SK-N-SH (cell line): ENCODE measurements at regions not wholly inside any gene's neighbourhood (a gene's known extent, or its start where the extent isn't known, plus 50 kb on each side); places are given as distances from the start of the nearest gene placed in this dataset.

Experiments
- CTCF ChIA-PET: fragments of 300-600, 350-600 bp; formaldehyde crosslinking; extraction: SDS; loops from one replicate; lab custom pipeline; 2021; lab: Yijun Ruan, JAX
- POLR2A ChIA-PET: fragments of 350-600 bp; sonication (Branson Sonifier 250); formaldehyde crosslinking; extraction: SDS; loops from one replicate; lab custom pipeline; 2020; ENCODE audit warnings: antibody characterized with exemption, inconsistent platforms; lab: Yijun Ruan, JAX
- DNase-seq: peaks from one replicate; pipeline ENCODE4 v3.0.0; 2012
- H2AFZ ChIP-seq: fragments of 200-600 bp; sonication (generic); 2 replicates; pipeline ENCODE4 v1.8.1; 2016; ENCODE audit warnings: antibody characterized with exemption, mild to moderate bottlenecking, low read depth
- H3F3A ChIP-seq: fragments of 200-600 bp; sonication (generic); replicated peaks from 2 replicates; pipeline ENCODE3; 2016; ENCODE audit warnings: antibody characterized with exemption, mild to moderate bottlenecking; ENCODE audit not compliant: insufficient read depth
- H3K27ac ChIP-seq, 2 experiments: fragments of 200-500 bp in 1 of 2; fragments of 200-600 bp in 1 of 2; sonication (Bioruptor generic) in 1 of 2; sonication (generic), shearing (Covaris generic) in 1 of 2; 2 replicates each; pipeline versions ENCODE4 v1.5.1 to v1.6.1; 2014 to 2016; ENCODE audit warnings: low read depth in 2 of 2, inconsistent platforms in 1 of 2, low read length in 1 of 2, mild to moderate bottlenecking in 1 of 2, mixed read lengths in 1 of 2
- H3K27me3 ChIP-seq: fragments of 200-600 bp; sonication (generic), shearing (Covaris generic); 2 replicates; pipeline ENCODE4 v1.6.1; 2016; ENCODE audit warnings: mixed run types; ENCODE audit not compliant: insufficient read depth
- H3K36me3 ChIP-seq, 2 experiments: fragments of 200-500 bp in 1 of 2; fragments of 200-600 bp in 1 of 2; sonication (Bioruptor generic) in 1 of 2; sonication (generic) in 1 of 2; replicated peaks in 1 of 2; 2 replicates each; pipeline versions ENCODE3 to v1.5.1; 2014 to 2016; ENCODE audit warnings: low read length in 1 of 2, mild to moderate bottlenecking in 1 of 2; ENCODE audit not compliant: insufficient read depth in 2 of 2, control insufficient read depth in 1 of 2
- H3K4me1 ChIP-seq, 2 experiments: fragments of 200-500 bp in 1 of 2; fragments of 200-600 bp in 1 of 2; sonication (Bioruptor generic) in 1 of 2; sonication (generic), shearing (Covaris generic) in 1 of 2; 2 replicates each; pipeline versions ENCODE4 v1.5.1 to v1.6.1; 2014 to 2016; ENCODE audit warnings: low read depth in 1 of 2, low read length in 1 of 2, mixed run types in 1 of 2; ENCODE audit not compliant: insufficient read depth in 2 of 2, control insufficient read depth in 1 of 2
- H3K4me2 ChIP-seq: fragments of 200-600 bp; sonication (generic), shearing (Covaris generic); 2 replicates; pipeline ENCODE4 v1.6.1; 2017; ENCODE audit warnings: mixed run types
- H3K4me3 ChIP-seq, 2 experiments: fragments of 200-500 bp in 1 of 2; fragments of 200-600 bp in 1 of 2; sonication (Bioruptor generic) in 1 of 2; sonication (generic), shearing (Covaris generic) in 1 of 2; 2 replicates each; pipeline versions ENCODE4 v1.5.1 to v1.8.1; 2014 to 2016; ENCODE audit warnings: low read depth in 2 of 2, inconsistent platforms in 1 of 2, low read length in 1 of 2, mild to moderate bottlenecking in 1 of 2, mixed read lengths in 1 of 2, moderate library complexity in 1 of 2
- H3K79me2 ChIP-seq: fragments of 200-600 bp; sonication (generic); 2 replicates; pipeline ENCODE4 v1.8.1; 2017; ENCODE audit warnings: mild to moderate bottlenecking; ENCODE audit not compliant: insufficient read depth
- H3K9ac ChIP-seq: fragments of 200-600 bp; sonication (generic); 2 replicates; pipeline ENCODE4 v1.6.1; 2017; ENCODE audit warnings: mixed run types
- H3K9me2 ChIP-seq: fragments of 200-600 bp; sonication (generic); 2 replicates; pipeline ENCODE4 v1.6.1; 2017; ENCODE audit warnings: mixed run types
- H3K9me3 ChIP-seq: fragments of 200-600 bp; sonication (generic); 2 replicates; pipeline ENCODE4 v1.6.1; 2017; ENCODE audit warnings: mixed run types, mild to moderate bottlenecking, moderate library complexity
- H4K20me1 ChIP-seq: fragments of 200-600 bp; sonication (generic); 2 replicates; pipeline ENCODE4 v1.6.1; 2017; ENCODE audit warnings: mild to moderate bottlenecking, mixed run types; ENCODE audit not compliant: insufficient read depth
- ELF1 ChIP-seq: IDR thresholded peaks from 2 replicates; pipeline ENCODE4 v1.4.0; 2012
- EZH2phosphoT487 ChIP-seq: fragments of 200-600 bp; sonication (generic); IDR thresholded peaks from 2 replicates; pipeline ENCODE4 v1.6.1; 2017; ENCODE audit warnings: low read depth, mixed run types, mild to moderate bottlenecking, antibody characterized with exemption, moderate library complexity, borderline replicate concordance
- FOXJ3 ChIP-seq: sonication (generic); formaldehyde crosslinking; IDR thresholded peaks from 2 replicates; pipeline ENCODE4 v1.5.1; 2020; ENCODE audit warnings: mild to moderate bottlenecking, missing genetic modification reagents
- FOXM1 ChIP-seq: IDR thresholded peaks from 2 replicates; pipeline ENCODE4 v1.4.0; 2012; ENCODE audit warnings: low read depth, mild to moderate bottlenecking
- GABPA ChIP-seq: IDR thresholded peaks from 2 replicates; pipeline ENCODE4 v1.4.0; 2012; ENCODE audit warnings: low read depth, mild to moderate bottlenecking
- GATA2 ChIP-seq: sonication (generic); formaldehyde crosslinking; IDR thresholded peaks from 2 replicates; pipeline ENCODE4 v1.5.0; 2020; ENCODE audit warnings: mild to moderate bottlenecking, missing genetic modification reagents
- JUND ChIP-seq: IDR thresholded peaks from 2 replicates; pipeline ENCODE4 v1.4.0; 2012
- MEF2A ChIP-seq: IDR thresholded peaks from 2 replicates; pipeline ENCODE4 v1.4.0; 2012; ENCODE audit warnings: low read depth, borderline replicate concordance
- NFIC ChIP-seq: IDR thresholded peaks from 2 replicates; pipeline ENCODE4 v1.4.0; 2012; ENCODE audit warnings: borderline replicate concordance
- NRF1 ChIP-seq: IDR thresholded peaks from 2 replicates; pipeline ENCODE4 v1.6.1; 2012; ENCODE audit warnings: low read depth, mild to moderate bottlenecking, low read length
- POLR2AphosphoS5 ChIP-seq: IDR thresholded peaks from 2 replicates; pipeline ENCODE4 v1.6.1; 2012; ENCODE audit warnings: low read depth, low read length
- RAD21 ChIP-seq: IDR thresholded peaks from 2 replicates; pipeline ENCODE4 v1.6.1; 2012; ENCODE audit warnings: mild to moderate bottlenecking, low read length
- RCOR1 ChIP-seq: fragments of 150-350 bp; IDR thresholded peaks from 2 replicates; pipeline ENCODE4 v1.6.1; 2017; ENCODE audit warnings: antibody characterized with exemption, low read length
- SMC3 ChIP-seq: IDR thresholded peaks from 2 replicates; pipeline ENCODE4 v1.6.1; 2012; ENCODE audit warnings: low read depth, low read length, improper control_type of control experiment
- TCF12 ChIP-seq: IDR thresholded peaks from 2 replicates; pipeline ENCODE4 v1.4.0; 2012
- TEAD4 ChIP-seq: IDR thresholded peaks from 2 replicates; pipeline ENCODE4 v1.4.0; 2012; ENCODE audit warnings: mild to moderate bottlenecking, borderline replicate concordance; ENCODE audit not compliant: insufficient read depth
- WGBS: methylation state at CpG from one replicate; pipeline ENCODE4 v1.1.6; 2017; ENCODE audit warnings: low lambda C conversion rate; 5-methylcytosine and 5-hydroxymethylcytosine counted together
- TF ChIP-seq, protein P1 (sequence below): IDR thresholded peaks from 2 replicates; pipeline ENCODE4 v1.4.0; 2012; ENCODE audit warnings: low read depth, borderline replicate concordance
- TF ChIP-seq, protein P2 (sequence below): fragments of 200-600 bp; sonication (generic); IDR thresholded peaks from 2 replicates; pipeline ENCODE4 v1.6.1; 2017; ENCODE audit warnings: antibody characterized with exemption, mild to moderate bottlenecking, moderate library complexity

DNA sequence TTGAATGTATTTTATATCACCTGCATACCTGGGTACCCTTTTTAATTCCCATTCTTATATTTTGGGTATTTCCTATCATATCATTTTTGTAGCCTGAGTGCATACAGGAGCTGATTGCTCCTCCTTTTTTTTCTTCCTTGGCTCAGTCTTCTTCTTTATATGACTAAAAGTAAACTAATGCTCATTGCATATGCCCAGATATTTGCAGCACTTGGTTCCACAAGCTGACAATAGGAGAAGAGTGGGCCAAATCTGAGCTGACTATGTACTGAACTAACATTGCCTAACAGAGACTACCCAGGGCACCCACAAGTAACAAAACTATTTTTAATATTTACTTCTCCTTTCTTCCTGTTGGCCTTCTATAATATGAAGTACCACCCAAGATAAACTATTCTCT, 131.7 kb upstream of the SPOPL start:
- Histone ChIP-seq H3K9me3 (no peaks in the 10 kb centered on the region), H3K27me3 (no peaks in the 10 kb centered on the region), H3K36me3 (no peaks in the 10 kb centered on the region), H3K4me2 (no peak overlapping the region), H3K27ac (no peak overlapping the region), H2AFZ (no peak overlapping the region), H3K79me2 (no peaks in the 10 kb centered on the region), H4K20me1 (no peaks in the 10 kb centered on the region), H3K9ac (no peak overlapping the region), H3K4me1 (no peaks in the 10 kb centered on the region; a peak in 1 of 4 replicates)
- POLR2A ChIA-PET: no interaction called here
- DNase-seq: no peak
- no peak for TF ChIP-seq JUND
- no peak for TF ChIP-seq GATA2 (CRISPR knock-in tag)
- no peak for TF ChIP-seq MEF2A
- no peak for TF ChIP-seq GABPA
- no peak for TF ChIP-seq NFIC
- TF ChIP-seq NRF1: no peak
- TF ChIP-seq ELF1: no peak
- no peak for TF ChIP-seq EZH2phosphoT487
- TF ChIP-seq TCF12: no peak
- TF ChIP-seq POLR2AphosphoS5: no peak
- TF ChIP-seq FOXM1: no peak
- TF ChIP-seq FOXJ3 (CRISPR knock-in tag): no peak
- TF ChIP-seq TEAD4: no peak
- TF ChIP-seq, protein P1, sequence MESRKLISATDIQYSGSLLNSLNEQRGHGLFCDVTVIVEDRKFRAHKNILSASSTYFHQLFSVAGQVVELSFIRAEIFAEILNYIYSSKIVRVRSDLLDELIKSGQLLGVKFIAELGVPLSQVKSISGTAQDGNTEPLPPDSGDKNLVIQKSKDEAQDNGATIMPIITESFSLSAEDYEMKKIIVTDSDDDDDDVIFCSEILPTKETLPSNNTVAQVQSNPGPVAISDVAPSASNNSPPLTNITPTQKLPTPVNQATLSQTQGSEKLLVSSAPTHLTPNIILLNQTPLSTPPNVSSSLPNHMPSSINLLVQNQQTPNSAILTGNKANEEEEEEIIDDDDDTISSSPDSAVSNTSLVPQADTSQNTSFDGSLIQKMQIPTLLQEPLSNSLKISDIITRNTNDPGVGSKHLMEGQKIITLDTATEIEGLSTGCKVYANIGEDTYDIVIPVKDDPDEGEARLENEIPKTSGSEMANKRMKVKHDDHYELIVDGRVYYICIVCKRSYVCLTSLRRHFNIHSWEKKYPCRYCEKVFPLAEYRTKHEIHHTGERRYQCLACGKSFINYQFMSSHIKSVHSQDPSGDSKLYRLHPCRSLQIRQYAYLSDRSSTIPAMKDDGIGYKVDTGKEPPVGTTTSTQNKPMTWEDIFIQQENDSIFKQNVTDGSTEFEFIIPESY: no peak
- no peak for TF ChIP-seq RAD21
- TF ChIP-seq, all 33 proteins: peak for 0
- CTCF ChIA-PET: interaction anchor here (0.6 kb wide), 1 partner anchor 361 kb away, joined by 3 read pairs; no protein-coding TSS in a partner anchor
- no peaks in the 10 kb centered on the region for H3K9me2 ChIP-seq
- no peak overlapping the region for H3K4me3 ChIP-seq
- H3F3A ChIP-seq: no peaks in the 10 kb centered on the region

DNA sequence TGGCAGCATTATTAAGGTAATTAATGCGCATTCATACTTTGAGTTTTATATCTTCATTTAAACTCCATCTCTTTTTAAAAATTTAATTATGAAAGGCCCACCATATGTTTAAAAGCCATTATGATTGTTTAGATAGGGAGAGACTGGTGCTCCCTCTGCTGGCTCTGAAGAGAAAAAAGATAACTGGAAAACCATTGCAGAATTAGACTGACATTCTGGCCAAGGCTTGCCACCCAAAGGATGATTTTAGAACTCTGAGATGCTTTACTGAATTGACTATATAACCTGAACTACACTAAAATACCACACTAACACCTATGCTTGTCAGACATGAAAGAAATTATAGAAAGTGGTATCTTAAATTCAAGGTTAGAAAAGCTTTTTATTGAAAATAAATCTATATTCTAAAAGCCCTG, 127.6 kb upstream of the SPOPL start:
- H3K4me1 ChIP-seq: no peaks in the 10 kb centered on the region; a peak in 1 of 4 replicates
- no peak overlapping the region for H3K9ac ChIP-seq
- no peak overlapping the region for H3K27ac ChIP-seq
- H3K9me2 ChIP-seq: no peaks in the 10 kb centered on the region
- H4K20me1 ChIP-seq: no peaks in the 10 kb centered on the region
- no peak overlapping the region for H3K4me3 ChIP-seq
- peak; percentile 36 for DNase-seq
- H3F3A ChIP-seq: no peaks in the 10 kb centered on the region
- H3K79me2 ChIP-seq: no peaks in the 10 kb centered on the region
- H3K4me2 ChIP-seq: no peak overlapping the region
- no peaks in the 10 kb centered on the region for H3K36me3 ChIP-seq
- H3K9me3 ChIP-seq: no peaks in the 10 kb centered on the region
- 26% methylated on average over 1 of the region's 1 CpG for WGBS
- H3K27me3 ChIP-seq: no peaks in the 10 kb centered on the region
- peak; percentile 79 for TF ChIP-seq SMC3
- TF ChIP-seq POLR2AphosphoS5: no peak
- peak; percentile 81 for TF ChIP-seq RAD21
- 0 out of 2 replicates have a peak, but pooled peaks have one; percentile 17 for TF ChIP-seq RCOR1
- TF ChIP-seq, protein P2, sequence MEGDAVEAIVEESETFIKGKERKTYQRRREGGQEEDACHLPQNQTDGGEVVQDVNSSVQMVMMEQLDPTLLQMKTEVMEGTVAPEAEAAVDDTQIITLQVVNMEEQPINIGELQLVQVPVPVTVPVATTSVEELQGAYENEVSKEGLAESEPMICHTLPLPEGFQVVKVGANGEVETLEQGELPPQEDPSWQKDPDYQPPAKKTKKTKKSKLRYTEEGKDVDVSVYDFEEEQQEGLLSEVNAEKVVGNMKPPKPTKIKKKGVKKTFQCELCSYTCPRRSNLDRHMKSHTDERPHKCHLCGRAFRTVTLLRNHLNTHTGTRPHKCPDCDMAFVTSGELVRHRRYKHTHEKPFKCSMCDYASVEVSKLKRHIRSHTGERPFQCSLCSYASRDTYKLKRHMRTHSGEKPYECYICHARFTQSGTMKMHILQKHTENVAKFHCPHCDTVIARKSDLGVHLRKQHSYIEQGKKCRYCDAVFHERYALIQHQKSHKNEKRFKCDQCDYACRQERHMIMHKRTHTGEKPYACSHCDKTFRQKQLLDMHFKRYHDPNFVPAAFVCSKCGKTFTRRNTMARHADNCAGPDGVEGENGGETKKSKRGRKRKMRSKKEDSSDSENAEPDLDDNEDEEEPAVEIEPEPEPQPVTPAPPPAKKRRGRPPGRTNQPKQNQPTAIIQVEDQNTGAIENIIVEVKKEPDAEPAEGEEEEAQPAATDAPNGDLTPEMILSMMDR: peak; percentile 92
- ChIA-PET POLR2A (no interaction called here), CTCF (interaction anchor here (0.6 to 4.3 kb wide), 24 partner anchors 9 to 507 kb away, joined by 3 to 18 read pairs (median 3); partner anchors contain the start of gene HNMT)
- no peak overlapping the region for H2AFZ ChIP-seq
